CD4-positive, alpha-beta T cell (primary cell): ENCODE measurements at regions not wholly inside any gene's neighbourhood (a gene's known extent, or its start where the extent isn't known, plus 50 kb on each side); places are given as distances from the start of the nearest gene placed in this dataset.

Source experiments
- ATAC-seq: fragments of 200-7000 bp; cut with Tn5 transposase; one replicate; pipeline ENCODE4 v1.10.0; 2022; ENCODE audit warnings: mild to moderate bottlenecking; ENCODE audit not compliant: poor library complexity
- CTCF ChIA-PET: fragments of 350-600 bp; sonication (Branson Sonifier 250); formaldehyde crosslinking; loops from one replicate; lab custom pipeline; 2021; ENCODE audit warnings: antibody characterized with exemption, inconsistent platforms; lab: Charles Lee
- POLR2A ChIA-PET: fragments of 350-600 bp; sonication (Branson Sonifier 250); formaldehyde crosslinking; loops from one replicate; lab custom pipeline; 2021; ENCODE audit warnings: antibody characterized with exemption, inconsistent platforms; lab: Charles Lee
- DNase-seq, 14 experiments: peaks; one replicate each; pipeline ENCODE4 v3.0.0-alpha.2; 2013 to 2020; ENCODE audit warnings: mixed read lengths in 2 of 14
- H3K27ac ChIP-seq, 2 donors: one replicate each; pipeline versions ENCODE4 v1.5.1 to v1.7.0; 2013; ENCODE audit warnings: low read length in 2 of 2, low read depth in 1 of 2, mild to moderate bottlenecking in 1 of 2
- H3K27me3 ChIP-seq, 2 experiments: 1 replicate in 1 of 2; 2 replicates in 1 of 2; pipeline versions ENCODE4 v1.6.1 to v1.7.0; 2013; ENCODE audit warnings: low read length in 2 of 2, control low read depth in 1 of 2, mild to moderate bottlenecking in 1 of 2, moderate library complexity in 1 of 2; ENCODE audit not compliant: insufficient read depth in 2 of 2, control insufficient read depth in 1 of 2
- H3K36me3 ChIP-seq: one replicate; pipeline ENCODE4 v1.6.1; 2013; ENCODE audit warnings: low read length, control low read depth; ENCODE audit not compliant: insufficient read depth
- H3K4me1 ChIP-seq: one replicate; pipeline ENCODE4 v1.6.1; 2013; ENCODE audit warnings: low read length, control low read depth; ENCODE audit not compliant: insufficient read depth
- H3K4me3 ChIP-seq: one replicate; pipeline ENCODE4 v1.5.1; 2013; ENCODE audit warnings: mild to moderate bottlenecking, low read length, moderate library complexity
- H3K9me3 ChIP-seq, 2 experiments: 1 replicate in 1 of 2; 2 replicates in 1 of 2; pipeline versions ENCODE4 v1.6.1 to v1.7.0; 2013; ENCODE audit warnings: low read length in 2 of 2, mild to moderate bottlenecking in 2 of 2, control low read depth in 1 of 2, moderate library complexity in 1 of 2; ENCODE audit not compliant: control insufficient read depth in 1 of 2, insufficient read depth in 1 of 2
- H3K27ac Mint-ChIP-seq: one replicate; pipeline ENCODE4 v1.8.0; 2020; ENCODE audit warnings: mixed read lengths
- H3K27me3 Mint-ChIP-seq: one replicate; pipeline ENCODE4 v1.8.0; 2021; ENCODE audit warnings: mixed read lengths
- H3K36me3 Mint-ChIP-seq: one replicate; pipeline ENCODE4 v1.8.0; 2021; ENCODE audit warnings: low read depth, mixed read lengths
- H3K4me1 Mint-ChIP-seq: one replicate; pipeline ENCODE4 v1.8.0; 2021; ENCODE audit warnings: low read depth, mixed read lengths
- H3K4me3 Mint-ChIP-seq: one replicate; pipeline ENCODE4 v1.8.0; 2020; ENCODE audit warnings: mild to moderate bottlenecking, mixed read lengths
- H3K9me3 Mint-ChIP-seq: one replicate; pipeline ENCODE4 v1.8.0; 2020; ENCODE audit warnings: mixed read lengths
- CTCF ChIP-seq: fragments of 200-600 bp; IDR thresholded peaks from one replicate; pipeline ENCODE4 v1.8.0; 2022; ENCODE audit warnings: antibody characterized with exemption, mild to moderate bottlenecking
- intact Hi-C, 2 experiments: fragments of 100-400 bp; cut with DNase I in 1 of 2; cut with micrococcal nuclease in 1 of 2; formaldehyde crosslinking; loops; one replicate each; pipeline versions ENCODE4 v1.15.1 to v1.9.0; 2023 to 2025; cut with DNase I, micrococcal nuclease

DNA sequence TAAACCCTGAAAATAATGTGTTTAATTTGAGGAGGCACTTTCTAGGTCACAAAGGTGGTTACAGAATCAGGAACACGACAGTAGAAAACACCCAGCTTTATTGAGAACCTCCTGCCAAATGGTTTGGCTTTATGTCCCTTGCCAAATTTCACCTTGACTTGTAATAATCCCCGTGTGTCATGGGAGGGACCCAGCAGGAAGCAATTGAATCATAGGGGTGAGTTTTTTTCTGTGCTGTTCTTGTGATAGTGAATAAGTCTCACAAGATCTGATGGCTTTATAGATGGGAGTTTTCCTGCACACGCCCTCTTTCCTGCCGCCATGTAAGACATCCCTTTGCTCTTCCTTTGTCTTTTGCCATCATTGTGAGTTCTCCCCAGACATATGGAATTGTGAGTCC, 193.8 kb upstream of the KLF6 start:
- Histone ChIP-seq H3K27me3 (no peaks in the 10 kb centered on the region), H3K4me1 (peaks cover 63% of the 10 kb centered on the region), H3K4me3 (no peak overlapping the region), H3K36me3 (no peaks in the 10 kb centered on the region), H3K9me3 (peaks cover 0 to 7% of the 10 kb centered on the region in 2 experiments), H3K27ac (no peak overlapping the region)
- intact Hi-C loops = loop anchor here in 1 of 2 experiments (10.0 kb wide), 1 partner anchor 174 kb away; no protein-coding TSS in a partner anchor
- ChIA-PET CTCF (no interaction called here), POLR2A (interaction anchor here (1.0 kb wide), 2 partner anchors 194 to 255 kb away, joined by 3 read pairs; partner anchors contain the start of gene KLF6)
- Mint-ChIP-seq H3K4me3 (no peak overlapping the region), H3K27ac (peak overlapping the region; percentile 61), H3K36me3 (no peaks in the 10 kb centered on the region), H3K4me1 (peaks cover 12% of the 10 kb centered on the region), H3K9me3 (peaks cover 3% of the 10 kb centered on the region), H3K27me3 (no peaks in the 10 kb centered on the region)
- ATAC-seq (peak; percentile 54), DNase-seq (peak in 4 of 14 experiments; percentile 36 to 72 (median 48))
- no peak for TF ChIP-seq CTCF

- H3K27me3 ChIP-seq = no peaks in the 10 kb centered on the region
- no peaks in the 10 kb centered on the region for H3K36me3 ChIP-seq
- peaks cover 14% of the 10 kb centered on the region for H3K4me1 Mint-ChIP-seq
- no peak for ATAC-seq
- intact Hi-C loops = loop anchor here in 1 of 2 experiments (10.0 kb wide), 1 partner anchor 173 kb away; no protein-coding TSS in a partner anchor
- H3K4me3 Mint-ChIP-seq = no peak overlapping the region
- H3K9me3 Mint-ChIP-seq = peaks cover 3% of the 10 kb centered on the region
- no peaks in the 10 kb centered on the region for H3K36me3 Mint-ChIP-seq
- H3K27ac ChIP-seq = peak overlapping the region in 1 of 2 donors; percentile 13
- ChIA-PET POLR2A (interaction anchor here (1.0 kb wide), 2 partner anchors 193 to 256 kb away, joined by 3 read pairs; partner anchors contain the start of gene KLF6), CTCF (no interaction called here)
- no peak overlapping the region for H3K27ac Mint-ChIP-seq
- peaks cover 0 to 7% of the 10 kb centered on the region in 2 experiments for H3K9me3 ChIP-seq
- DNase-seq = no peak
- no peaks in the 10 kb centered on the region for H3K27me3 Mint-ChIP-seq
- H3K4me1 ChIP-seq = peaks cover 64% of the 10 kb centered on the region
- no peak overlapping the region for H3K4me3 ChIP-seq
- TF ChIP-seq CTCF = no peak
Observed at GRCh38 chr10:3978174-3978573, 193.2 kb upstream of the KLF6 start.

DNA sequence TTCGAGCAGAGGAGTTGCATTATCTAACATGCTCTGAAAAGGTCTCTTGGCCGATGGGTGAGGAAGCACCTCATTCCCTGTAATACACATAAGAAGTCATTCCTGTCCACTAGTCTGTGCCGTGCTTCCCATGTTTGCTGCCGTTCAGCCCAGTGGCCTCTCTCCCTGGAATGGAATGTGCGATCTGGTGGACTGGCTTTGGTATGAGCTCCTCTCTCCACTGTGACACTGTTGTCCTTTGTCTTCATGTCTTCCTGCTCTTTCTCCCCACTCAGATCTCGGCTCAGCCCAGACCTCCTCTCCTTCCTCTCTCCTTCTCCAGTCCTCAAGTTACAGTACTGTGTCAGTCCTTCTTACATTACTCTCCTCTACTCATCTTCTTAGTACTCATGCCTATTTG, 192.8 kb upstream of the KLF6 start:
- H3K9me3 Mint-ChIP-seq = peaks cover 3% of the 10 kb centered on the region
- Histone ChIP-seq H3K36me3 (no peaks in the 10 kb centered on the region), H3K27ac (peak overlapping the region in 1 of 2 donors; percentile 13), H3K4me1 (peaks cover 66% of the 10 kb centered on the region), H3K4me3 (no peak overlapping the region), H3K9me3 (peaks cover 0 to 7% of the 10 kb centered on the region in 2 experiments), H3K27me3 (no peaks in the 10 kb centered on the region)
- ChIA-PET POLR2A (interaction anchor here (1.0 kb wide), 2 partner anchors 192 to 256 kb away, joined by 3 read pairs; partner anchors contain the start of gene KLF6), CTCF (no interaction called here)
- H3K4me3 Mint-ChIP-seq = no peak overlapping the region
- intact Hi-C loops = loop anchor here in 1 of 2 experiments (10.0 kb wide), 1 partner anchor 173 kb away; no protein-coding TSS in a partner anchor
- H3K27me3 Mint-ChIP-seq = no peaks in the 10 kb centered on the region
- ATAC-seq (no peak), DNase-seq (no peak)
- H3K36me3 Mint-ChIP-seq = no peaks in the 10 kb centered on the region
- TF ChIP-seq CTCF = no peak
- no peak overlapping the region for H3K27ac Mint-ChIP-seq
- peaks cover 17% of the 10 kb centered on the region for H3K4me1 Mint-ChIP-seq
